Liver (tissue), 8 donors: ENCODE measurements at regions not wholly inside any gene's neighbourhood (a gene's known extent, or its start where the extent isn't known, plus 50 kb on each side); places are given as distances from the start of the nearest gene placed in this dataset.
"Not testable (repeated sequence)": the region's sequence is repeated elsewhere in the genome, so short reads cannot be mapped to it uniquely, and the experiment has no call there.

ENCODE experiments used
- DNase-seq: peaks from one replicate; pipeline ENCODE4 v3.0.0-alpha.2; 2017; ENCODE audit warnings: low spot score
- H3K27ac ChIP-seq, 2 donors: one replicate each; pipeline ENCODE4 v1.7.0; 2013; ENCODE audit warnings: inconsistent platforms in 2 of 2, low read length in 2 of 2, control low read depth in 1 of 2, low read depth in 1 of 2, mild to moderate bottlenecking in 1 of 2
- H3K27me3 ChIP-seq, 4 donors: one replicate each; pipeline versions ENCODE4 v1.6.1 to v1.7.0; 2013; ENCODE audit warnings: low read length in 3 of 4, inconsistent platforms in 1 of 4, mild to moderate bottlenecking in 1 of 4, moderate library complexity in 1 of 4; ENCODE audit not compliant: control insufficient read depth in 4 of 4, insufficient read depth in 4 of 4
- H3K36me3 ChIP-seq, 4 donors: one replicate each; pipeline versions ENCODE4 v1.6.1 to v1.7.0; 2013; ENCODE audit warnings: low read length in 3 of 4, mild to moderate bottlenecking in 3 of 4, low read depth in 1 of 4, moderate library complexity in 1 of 4; ENCODE audit not compliant: control insufficient read depth in 4 of 4, insufficient read depth in 3 of 4
- H3K4me1 ChIP-seq, 4 donors: one replicate each; pipeline versions ENCODE4 v1.6.1 to v1.7.0; 2013; ENCODE audit warnings: low read length in 3 of 4, mild to moderate bottlenecking in 3 of 4, moderate library complexity in 1 of 4; ENCODE audit not compliant: control insufficient read depth in 4 of 4, insufficient read depth in 4 of 4
- H3K4me3 ChIP-seq, 3 donors: one replicate each; pipeline versions ENCODE4 v1.6.1 to v1.7.0; 2013; ENCODE audit warnings: low read length in 3 of 3, control low read depth in 1 of 3, low read depth in 1 of 3, mild to moderate bottlenecking in 1 of 3
- H3K9ac ChIP-seq, 2 donors: one replicate each; pipeline ENCODE4 v1.7.0; 2013; ENCODE audit warnings: low read length in 2 of 2, mild to moderate bottlenecking in 2 of 2, moderate library complexity in 2 of 2, control low read depth in 1 of 2, low read depth in 1 of 2
- H3K9me3 ChIP-seq, 4 donors: one replicate each; pipeline versions ENCODE4 v1.6.1 to v1.7.0; 2013; ENCODE audit warnings: low read length in 3 of 4; ENCODE audit not compliant: control insufficient read depth in 4 of 4
- CTCF ChIP-seq: fragments of 150-350 bp; IDR thresholded peaks from 2 replicates; pipeline ENCODE4 v1.5.1; 2017; ENCODE audit warnings: improper control_type of control experiment, low read depth, low read length; ENCODE audit not compliant: missing input control
- EGR1 ChIP-seq, 2 donors: IDR thresholded peaks; 2 replicates each; pipeline ENCODE4 v1.6.1; 2016 to 2018; ENCODE audit warnings: antibody characterized with exemption in 2 of 2, low read depth in 2 of 2
- FOXA1 ChIP-seq: IDR thresholded peaks from 2 replicates; pipeline ENCODE4 v1.6.1; 2016; ENCODE audit warnings: antibody characterized with exemption
- GABPA ChIP-seq, 2 donors: IDR thresholded peaks in 1 of 2; conservative IDR thresholded peaks in 1 of 2; 2 replicates each; pipeline ENCODE4 v1.6.1; 2016; ENCODE audit warnings: antibody characterized with exemption in 2 of 2, mild to moderate bottlenecking in 1 of 2, moderate library complexity in 1 of 2
- HNF4A ChIP-seq, 2 donors: conservative IDR thresholded peaks; 2 replicates each; pipeline ENCODE4 v1.6.1; 2016; ENCODE audit warnings: antibody characterized with exemption in 2 of 2, mild to moderate bottlenecking in 2 of 2
- HNF4G ChIP-seq: IDR thresholded peaks from 2 replicates; pipeline ENCODE4 v1.6.1; 2016; ENCODE audit warnings: antibody characterized with exemption
- JUND ChIP-seq, 2 donors: IDR thresholded peaks; 2 replicates each; pipeline ENCODE4 v1.6.1; 2016; ENCODE audit warnings: antibody characterized with exemption in 2 of 2
- MAX ChIP-seq: IDR thresholded peaks from 2 replicates; pipeline ENCODE4 v1.6.1; 2016; ENCODE audit warnings: antibody characterized with exemption
- NR2F2 ChIP-seq: IDR thresholded peaks from 2 replicates; pipeline ENCODE4 v1.6.1; 2016; ENCODE audit warnings: antibody characterized with exemption
- RAD21 ChIP-seq, 2 donors: IDR thresholded peaks; 2 replicates each; pipeline ENCODE4 v1.6.1; 2016; ENCODE audit warnings: antibody characterized with exemption in 2 of 2, mild to moderate bottlenecking in 2 of 2
- RXRA ChIP-seq, 2 donors: IDR thresholded peaks; 2 replicates each; pipeline ENCODE4 v1.6.1; 2017 to 2018; ENCODE audit warnings: antibody characterized with exemption in 2 of 2, mild to moderate bottlenecking in 1 of 2
- SP1 ChIP-seq: IDR thresholded peaks from 2 replicates; pipeline ENCODE4 v1.6.1; 2018; ENCODE audit warnings: antibody characterized with exemption, mild to moderate bottlenecking
- TAF1 ChIP-seq: conservative IDR thresholded peaks from 2 replicates; pipeline ENCODE4 v1.6.1; 2016; ENCODE audit warnings: antibody characterized with exemption, mild to moderate bottlenecking
- YY1 ChIP-seq: IDR thresholded peaks from 2 replicates; pipeline ENCODE4 v1.6.1; 2016; ENCODE audit warnings: antibody characterized with exemption, mild to moderate bottlenecking
- WGBS: extraction: QIAGEN DNeasy Blood & Tissue Kit; methylation state at CpG from one replicate; pipeline ENCODE4 v1.1.7; 2013; 5-methylcytosine and 5-hydroxymethylcytosine counted together
- donor health status: healthy.
- donor health status: healthy.
- donor health status: healthy.
- donor health status: healthy.
- donor health status: healthy.

- H3K4me3 ChIP-seq = no peak overlapping the region
- no peak for TF ChIP-seq GABPA (IDR thresholded peaks at IDR 0.05 in 1 of 2, conservative IDR thresholded peaks at IDR 0.05 in 1 of 2)
- TF ChIP-seq EGR1 (IDR thresholded peaks at IDR 0.05; ENCODE audit: low read depth in 2 of 2) = no peak
- no peak for TF ChIP-seq CTCF
- TF ChIP-seq SP1 = no peak
- TF ChIP-seq MAX = no peak
- no peak for TF ChIP-seq RXRA (IDR thresholded peaks at IDR 0.05)
- no peak for TF ChIP-seq NR2F2
- WGBS = 0% methylated on average over 1 of the region's 1 CpG
- H3K9me3 ChIP-seq = no peaks in the 10 kb centered on the region
- H3K36me3 ChIP-seq = no peaks in the 10 kb centered on the region
- DNase-seq = no peak
- H3K27ac ChIP-seq = no peak overlapping the region
- peaks cover 0 to 1% (median 0%) of the 10 kb centered on the region in 4 donors for H3K4me1 ChIP-seq
- no peaks in the 10 kb centered on the region for H3K27me3 ChIP-seq
- no peak overlapping the region for H3K9ac ChIP-seq
These were observed 195.6 kb upstream of the RAI14 start for GRCh38 chr5:34460496-34460895.

DNA sequence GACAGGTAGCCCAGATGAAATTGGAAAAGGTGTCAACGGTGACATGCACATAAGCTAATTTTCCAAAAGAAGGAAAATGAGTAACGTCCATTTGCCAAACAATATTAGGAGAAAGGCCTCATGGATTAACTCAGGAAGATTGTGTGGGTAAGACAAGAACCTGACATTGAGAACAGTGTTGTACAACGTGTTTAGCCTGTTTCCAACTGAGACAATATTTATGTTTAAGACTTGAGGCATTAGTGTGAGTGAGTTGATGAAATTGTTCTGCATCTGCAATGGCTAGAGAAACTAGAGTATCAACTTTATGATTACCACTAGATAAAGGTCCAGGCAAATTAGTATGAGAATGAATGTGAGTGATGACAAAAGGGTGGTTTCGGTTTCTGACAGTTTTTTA lies 191.3 kb upstream of the RAI14 start:
- Histone ChIP-seq H3K27ac (no peak overlapping the region), H3K9me3 (no peaks in the 10 kb centered on the region), H3K9ac (no peak overlapping the region), H3K4me1 (peaks cover 0 to 13% (median 8%) of the 10 kb centered on the region in 4 donors), H3K4me3 (no peak overlapping the region), H3K36me3 (no peaks in the 10 kb centered on the region), H3K27me3 (no peaks in the 10 kb centered on the region)
- WGBS = 23% methylated on average over 4 of the region's 4 CpGs
- TF ChIP-seq JUND (IDR thresholded peaks at IDR 0.05) (no peak), HNF4G (no peak), SP1 (no peak), FOXA1 (no peak), TAF1 (no peak), YY1 (no peak), HNF4A (conservative IDR thresholded peaks at IDR 0.05) (no peak), CTCF (no peak), RXRA (IDR thresholded peaks at IDR 0.05) (no peak)
- DNase-seq = no peak

- H3K36me3 ChIP-seq, H3K27me3 ChIP-seq, H3K9me3 ChIP-seq, H3K9ac ChIP-seq, DNase-seq: not testable (repeated sequence)
- Histone ChIP-seq H3K27ac (peak overlapping the region; percentile 44 to 59), H3K4me1 (peaks cover 0 to 13% (median 8%) of the 10 kb centered on the region in 4 donors), H3K4me3 (peak overlapping the region in 1 of 3 donors; percentile 23)
- peak; percentile 61 to 79 for TF ChIP-seq RAD21 (IDR thresholded peaks at IDR 0.05)
- peak; percentile 19 for TF ChIP-seq CTCF
- 0% methylated on average over 3 of the region's 4 CpGs for WGBS
These were observed 190.8 kb upstream of the RAI14 start for GRCh38 chr5:34465301-34465700.
